Transverse colon (tissue), 4 donors: ENCODE measurements at regions not wholly inside any gene's neighbourhood (a gene's known extent, or its start where the extent isn't known, plus 50 kb on each side); places are given as distances from the start of the nearest gene placed in this dataset.

Experiments used
- DNase-seq: peaks from one replicate; pipeline ENCODE4 v3.0.0-alpha.2; 2019
- H3K27ac ChIP-seq, 4 donors: fragments of 200-600 bp; sonication (generic); 2 replicates each; pipeline ENCODE4 v1.5.1; 2016 to 2018; ENCODE audit warnings: inconsistent platforms in 4 of 4
- H3K27me3 ChIP-seq: fragments of 200-600 bp; sonication (generic); 2 replicates; pipeline ENCODE4 v1.5.1; 2017; ENCODE audit warnings: inconsistent platforms
- H3K36me3 ChIP-seq, 4 donors: fragments of 200-600 bp; sonication (generic); 2 replicates each; pipeline ENCODE4 v1.5.1; 2017 to 2019; ENCODE audit warnings: inconsistent platforms in 4 of 4
- H3K4me1 ChIP-seq, 4 donors: fragments of 200-600 bp; sonication (generic); 2 replicates each; pipeline ENCODE4 v1.5.1; 2017 to 2020; ENCODE audit warnings: inconsistent platforms in 4 of 4
- H3K4me3 ChIP-seq, 4 donors: fragments of 200-600 bp; sonication (generic); 1 replicate in 1 of 4; 2 replicates in 3 of 4; pipeline versions ENCODE4 v1.5.1 to v1.6.1; 2017 to 2019; ENCODE audit warnings: inconsistent platforms in 4 of 4
- H3K9me3 ChIP-seq, 2 donors: fragments of 200-600 bp; sonication (generic); 2 replicates each; pipeline ENCODE4 v1.5.1; 2017 to 2019; ENCODE audit warnings: inconsistent platforms in 2 of 2
- EP300 ChIP-seq: sonication (generic); formaldehyde crosslinking; IDR thresholded peaks from one replicate; pipeline ENCODE4 v1.6.1; 2017; ENCODE audit warnings: antibody characterized with exemption, low read depth
- POLR2A ChIP-seq: fragments of 450-650 bp; IDR thresholded peaks from one replicate; pipeline ENCODE4 v1.6.1; 2016; ENCODE audit warnings: antibody characterized with exemption, mild to moderate bottlenecking, moderate library complexity
- POLR2AphosphoS5 ChIP-seq, 3 donors: sonication (generic); formaldehyde crosslinking; IDR thresholded peaks; one replicate each; pipeline ENCODE4 v1.6.1; 2016; ENCODE audit warnings: antibody characterized with exemption in 3 of 3
- WGBS, 2 donors: methylation state at CpG; one replicate each; pipeline ENCODE4 v1.1.5; 2018; ENCODE audit warnings: low coverage in 1 of 2; 5-methylcytosine and 5-hydroxymethylcytosine counted together
- in situ Hi-C, 4 donors: fragments of 200-750 bp; cut with MboI; loops; one replicate each; pipeline versions ENCODE4 v1.15.0 to v1.15.1; 2017; ENCODE audit warnings: low sequenced_read_pairs in 3 of 4, low pct_ligation_motif_present in 1 of 4, low pct_unique_long_range_greater_than_20kb in 1 of 4
- intact Hi-C: fragments of 100-400 bp; cut with DNase I; formaldehyde crosslinking; loops from one replicate; pipeline ENCODE4 v1.15.1; 2023; ENCODE audit warnings: low total_unique reads
- TF ChIP-seq, protein P1 (sequence below), 5 experiments: fragments of 200-600 bp in 3 of 5; fragments of 450-650 bp in 2 of 5; sonication (generic) in 3 of 5; IDR thresholded peaks; 1 replicate in 2 of 5; 2 replicates in 3 of 5; pipeline ENCODE4 v1.5.1; 2016 to 2017; ENCODE audit warnings: antibody characterized with exemption in 5 of 5, inconsistent platforms in 3 of 5, mild to moderate bottlenecking in 2 of 5, moderate library complexity in 1 of 5

DNA sequence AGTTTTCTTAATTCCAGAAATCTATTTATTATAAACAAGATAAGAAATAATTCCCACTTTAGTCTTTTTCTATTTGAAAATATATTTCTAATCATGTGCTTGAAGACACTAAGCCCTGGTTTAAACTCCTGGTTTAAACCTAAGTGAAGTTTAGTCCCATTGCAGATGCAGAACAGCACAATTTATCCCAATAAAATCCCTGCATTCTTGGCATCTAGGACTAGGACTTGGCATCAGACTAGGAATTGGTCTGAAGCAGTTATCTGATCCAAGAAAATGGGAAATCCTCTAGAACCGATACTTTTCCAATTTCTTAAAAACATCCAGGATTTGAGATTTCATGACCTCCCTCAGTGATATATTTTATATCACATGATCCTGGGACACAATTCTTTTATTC, 168.8 kb upstream of the VEPH1 start:
- Histone ChIP-seq H3K4me1 (no peaks in the 10 kb centered on the region), H3K27me3 (no peaks in the 10 kb centered on the region), H3K4me3 (no peak overlapping the region), H3K27ac (no peak overlapping the region), H3K9me3 (no peaks in the 10 kb centered on the region), H3K36me3 (no peaks in the 10 kb centered on the region)
- intact Hi-C loops, result no loop called here
- in situ Hi-C loops, result no loop called here
- TF ChIP-seq, protein P1, sequence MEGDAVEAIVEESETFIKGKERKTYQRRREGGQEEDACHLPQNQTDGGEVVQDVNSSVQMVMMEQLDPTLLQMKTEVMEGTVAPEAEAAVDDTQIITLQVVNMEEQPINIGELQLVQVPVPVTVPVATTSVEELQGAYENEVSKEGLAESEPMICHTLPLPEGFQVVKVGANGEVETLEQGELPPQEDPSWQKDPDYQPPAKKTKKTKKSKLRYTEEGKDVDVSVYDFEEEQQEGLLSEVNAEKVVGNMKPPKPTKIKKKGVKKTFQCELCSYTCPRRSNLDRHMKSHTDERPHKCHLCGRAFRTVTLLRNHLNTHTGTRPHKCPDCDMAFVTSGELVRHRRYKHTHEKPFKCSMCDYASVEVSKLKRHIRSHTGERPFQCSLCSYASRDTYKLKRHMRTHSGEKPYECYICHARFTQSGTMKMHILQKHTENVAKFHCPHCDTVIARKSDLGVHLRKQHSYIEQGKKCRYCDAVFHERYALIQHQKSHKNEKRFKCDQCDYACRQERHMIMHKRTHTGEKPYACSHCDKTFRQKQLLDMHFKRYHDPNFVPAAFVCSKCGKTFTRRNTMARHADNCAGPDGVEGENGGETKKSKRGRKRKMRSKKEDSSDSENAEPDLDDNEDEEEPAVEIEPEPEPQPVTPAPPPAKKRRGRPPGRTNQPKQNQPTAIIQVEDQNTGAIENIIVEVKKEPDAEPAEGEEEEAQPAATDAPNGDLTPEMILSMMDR (IDR thresholded peaks at IDR 0.05), result no peak
- TF ChIP-seq POLR2AphosphoS5 (IDR thresholded peaks at IDR 0.05), result no peak
- TF ChIP-seq EP300, result no peak
- TF ChIP-seq POLR2A, result no peak
- DNase-seq, result no peak
- WGBS, 2 donors, result 48 to 80% methylated on average over 1 of the region's 1 CpG

DNA sequence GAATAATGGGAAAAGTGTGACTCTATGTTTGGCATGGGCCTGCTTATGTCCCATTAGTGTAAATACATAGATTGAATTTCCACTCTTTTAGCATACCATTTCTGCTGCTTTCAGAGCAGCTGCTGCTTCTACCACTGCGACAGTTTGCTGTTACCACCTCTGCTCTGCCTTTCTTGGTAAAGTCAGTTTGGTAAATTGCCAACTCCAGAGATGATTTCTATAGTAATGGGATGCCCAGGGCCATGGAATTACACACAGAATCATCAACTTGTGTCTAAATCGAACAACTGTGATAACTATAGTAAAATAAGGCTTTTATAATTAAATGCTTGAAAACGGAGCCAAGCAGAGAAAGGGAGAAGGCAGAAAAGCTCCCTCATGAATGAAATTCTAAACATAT, 168.4 kb upstream of the VEPH1 start:
- intact Hi-C loops (no loop called here), in situ Hi-C loops (no loop called here)
- TF ChIP-seq POLR2A (no peak), EP300 (no peak), POLR2AphosphoS5 (IDR thresholded peaks at IDR 0.05) (no peak)
- TF ChIP-seq, protein P1 (IDR thresholded peaks at IDR 0.05), result no peak
- Histone ChIP-seq H3K4me1 (no peaks in the 10 kb centered on the region), H3K27ac (no peak overlapping the region), H3K36me3 (no peaks in the 10 kb centered on the region), H3K9me3 (no peaks in the 10 kb centered on the region), H3K4me3 (no peak overlapping the region), H3K27me3 (no peaks in the 10 kb centered on the region)
- no peak for DNase-seq
- 77 to 79% methylated on average over 3 of the region's 3 CpGs for WGBS, 2 donors

DNA sequence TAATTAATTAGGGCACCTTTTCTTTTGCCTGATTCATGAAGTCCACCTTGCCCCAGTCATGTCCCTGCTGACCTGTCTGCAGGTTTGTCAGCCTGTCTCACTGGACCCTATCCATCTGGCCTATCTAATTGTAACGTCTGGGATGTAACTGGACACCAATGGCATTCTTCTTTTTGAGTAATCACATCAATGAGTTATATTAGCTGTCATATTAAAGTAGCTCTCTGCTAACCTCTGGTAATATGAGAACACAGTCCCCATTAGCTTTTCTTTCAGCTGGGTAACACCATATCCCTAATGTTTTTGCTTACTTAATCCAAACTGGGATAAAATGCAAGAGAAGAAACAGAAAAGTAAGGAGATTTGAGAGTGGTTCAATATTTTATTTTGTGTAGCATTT, 166.2 kb upstream of the VEPH1 start:
- Histone ChIP-seq H3K4me3 (no peak overlapping the region), H3K27me3 (no peaks in the 10 kb centered on the region), H3K4me1 (no peaks in the 10 kb centered on the region), H3K27ac (no peak overlapping the region), H3K36me3 (no peaks in the 10 kb centered on the region), H3K9me3 (no peaks in the 10 kb centered on the region)
- WGBS, 2 donors, result 17 to 40% methylated on average over 1 of the region's 1 CpG
- TF ChIP-seq POLR2A (no peak), POLR2AphosphoS5 (IDR thresholded peaks at IDR 0.05) (no peak)
- no peak for DNase-seq
- in situ Hi-C loops (no loop called here), intact Hi-C loops (no loop called here)

DNA sequence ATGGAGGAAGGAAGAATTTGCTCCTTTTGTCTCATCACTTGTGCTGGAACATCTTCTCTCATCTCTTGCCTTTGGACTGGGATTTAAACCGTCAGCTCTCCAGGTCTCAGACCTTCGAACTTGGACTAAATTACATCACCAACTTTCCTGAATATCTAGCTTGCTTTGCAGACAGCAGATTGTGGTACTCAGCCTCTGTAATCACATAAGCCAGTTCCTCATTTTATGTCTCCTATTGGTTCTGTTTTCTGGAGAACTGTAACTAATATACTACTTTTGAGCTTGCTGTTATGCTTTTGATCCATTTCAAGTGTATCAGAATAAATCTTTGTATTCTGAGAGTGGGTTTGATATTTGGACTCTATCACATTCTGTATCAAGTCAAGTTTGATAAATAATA, 164.3 kb upstream of the VEPH1 start:
- H3K36me3 ChIP-seq, result no peaks in the 10 kb centered on the region
- WGBS, 2 donors, result 50 to 70% methylated on average over 1 to 2 of the region's 2 CpGs
- H3K4me1 ChIP-seq, result no peaks in the 10 kb centered on the region
- no peaks in the 10 kb centered on the region for H3K27me3 ChIP-seq
- H3K27ac ChIP-seq, result no peak overlapping the region
- no peak for DNase-seq
- in situ Hi-C loops (no loop called here), intact Hi-C loops (no loop called here)
- no peaks in the 10 kb centered on the region for H3K9me3 ChIP-seq
- TF ChIP-seq, protein P1 (IDR thresholded peaks at IDR 0.05), result no peak
- TF ChIP-seq EP300, result no peak
- H3K4me3 ChIP-seq, result no peak overlapping the region

DNA sequence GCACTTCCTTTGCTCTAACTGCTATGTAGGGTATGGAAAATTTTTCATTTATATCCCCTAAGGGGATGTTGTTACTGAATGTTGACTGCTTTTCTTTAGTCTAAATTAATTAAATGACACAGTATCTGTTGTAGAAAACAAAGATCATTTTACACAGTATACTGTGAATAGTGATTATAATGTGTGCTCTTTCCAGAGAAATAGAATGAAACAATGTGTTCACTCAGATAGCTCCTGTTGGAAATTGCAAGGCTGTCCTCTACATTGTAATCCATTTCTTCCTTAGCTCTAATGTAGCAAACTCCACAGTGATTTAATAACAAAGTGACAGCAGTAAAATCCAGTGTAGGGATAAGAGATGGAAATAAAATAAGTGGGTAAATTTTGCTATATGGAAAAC, 159.0 kb upstream of the VEPH1 start:
- Histone ChIP-seq H3K9me3 (no peaks in the 10 kb centered on the region), H3K36me3 (no peaks in the 10 kb centered on the region), H3K27me3 (no peaks in the 10 kb centered on the region), H3K4me3 (no peak overlapping the region), H3K4me1 (no peaks in the 10 kb centered on the region), H3K27ac (no peak overlapping the region)
- DNase-seq, result no peak
- in situ Hi-C loops, result no loop called here
- intact Hi-C loops, result no loop called here
- TF ChIP-seq POLR2A (no peak), POLR2AphosphoS5 (IDR thresholded peaks at IDR 0.05) (no peak), EP300 (no peak)
- TF ChIP-seq, protein P1 (IDR thresholded peaks at IDR 0.05), result no peak
